Keratinocyte (primary cell): ENCODE measurements at regions not wholly inside any gene's neighbourhood (a gene's known extent, or its start where the extent isn't known, plus 50 kb on each side); places are given as distances from the start of the nearest gene placed in this dataset.

Experiments
- EZH2 ChIP-seq: IDR thresholded peaks from one replicate; pipeline ENCODE4 v1.6.1; 2012; ENCODE audit warnings: inconsistent platforms, mild to moderate bottlenecking, low read length, moderate library complexity
- TF ChIP-seq, protein P1 (sequence below), 3 experiments: IDR thresholded peaks in 1 of 3; conservative IDR thresholded peaks in 1 of 3; optimal IDR thresholded peaks in 1 of 3; 2 replicates in 2 of 3; 3 replicates in 1 of 3; pipeline versions ENCODE3 to v1.5.1; 2011; ENCODE audit warnings: low read length in 3 of 3, mild to moderate bottlenecking in 3 of 3, moderate library complexity in 2 of 3, control low read depth in 1 of 3, inconsistent platforms in 1 of 3; ENCODE audit not compliant: insufficient read depth in 2 of 3; ENCODE audit errors: extremely low read depth in 1 of 3

GRCh38 chr3:117936159-117936558 is 1098.5 kb downstream of the IGSF11 start:
- TF ChIP-seq, protein P1, sequence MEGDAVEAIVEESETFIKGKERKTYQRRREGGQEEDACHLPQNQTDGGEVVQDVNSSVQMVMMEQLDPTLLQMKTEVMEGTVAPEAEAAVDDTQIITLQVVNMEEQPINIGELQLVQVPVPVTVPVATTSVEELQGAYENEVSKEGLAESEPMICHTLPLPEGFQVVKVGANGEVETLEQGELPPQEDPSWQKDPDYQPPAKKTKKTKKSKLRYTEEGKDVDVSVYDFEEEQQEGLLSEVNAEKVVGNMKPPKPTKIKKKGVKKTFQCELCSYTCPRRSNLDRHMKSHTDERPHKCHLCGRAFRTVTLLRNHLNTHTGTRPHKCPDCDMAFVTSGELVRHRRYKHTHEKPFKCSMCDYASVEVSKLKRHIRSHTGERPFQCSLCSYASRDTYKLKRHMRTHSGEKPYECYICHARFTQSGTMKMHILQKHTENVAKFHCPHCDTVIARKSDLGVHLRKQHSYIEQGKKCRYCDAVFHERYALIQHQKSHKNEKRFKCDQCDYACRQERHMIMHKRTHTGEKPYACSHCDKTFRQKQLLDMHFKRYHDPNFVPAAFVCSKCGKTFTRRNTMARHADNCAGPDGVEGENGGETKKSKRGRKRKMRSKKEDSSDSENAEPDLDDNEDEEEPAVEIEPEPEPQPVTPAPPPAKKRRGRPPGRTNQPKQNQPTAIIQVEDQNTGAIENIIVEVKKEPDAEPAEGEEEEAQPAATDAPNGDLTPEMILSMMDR (optimal IDR thresholded peaks at IDR 0.05 in 1 of 3, IDR thresholded peaks at IDR 0.05 in 1 of 3, conservative IDR thresholded peaks at IDR 0.05 in 1 of 3; ENCODE audit: extremely low read depth in 1 of 3, insufficient read depth in 2 of 3, low read length in 3 of 3): no peak
- no peak for TF ChIP-seq EZH2
